ENCODE measurements at regions not wholly inside any gene's neighbourhood (a gene's known extent, or its start where the extent isn't known, plus 50 kb on each side); places are given as distances from the start of the nearest gene placed in this dataset.
A peak's percentile ranks its signal among the peaks of the same experiment; 100 is the strongest.
"Not testable (repeated sequence)": the region's sequence is repeated elsewhere in the genome, so short reads cannot be mapped to it uniquely, and the experiment has no call there.

GRCh38 chr6:4655196-4656025, 120.8 kb upstream of the CDYL start:
- DNase-seq (ENCODE audit: low read depth) = no peak

DNA sequence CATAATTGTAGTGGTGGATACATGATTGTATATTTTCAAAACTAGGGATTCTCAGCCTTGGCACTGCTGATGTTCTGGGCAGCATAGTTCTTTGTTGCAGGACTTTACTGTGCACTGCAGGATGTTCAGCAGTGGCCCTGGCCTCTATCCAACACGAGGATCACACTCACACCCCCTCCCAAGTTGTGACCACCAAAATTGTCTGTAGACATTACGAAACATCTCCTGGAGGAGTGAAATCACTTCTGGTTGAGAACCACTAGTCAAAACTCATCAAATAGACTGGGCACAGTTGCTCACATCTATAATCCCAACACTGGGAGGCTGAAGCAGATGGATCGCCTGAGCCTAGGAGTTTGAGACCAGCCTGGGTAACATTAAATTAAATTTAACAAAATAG, 123.1 kb upstream of the CDYL start:
- DNase-seq (ENCODE audit: low read depth) = no peak

DNA sequence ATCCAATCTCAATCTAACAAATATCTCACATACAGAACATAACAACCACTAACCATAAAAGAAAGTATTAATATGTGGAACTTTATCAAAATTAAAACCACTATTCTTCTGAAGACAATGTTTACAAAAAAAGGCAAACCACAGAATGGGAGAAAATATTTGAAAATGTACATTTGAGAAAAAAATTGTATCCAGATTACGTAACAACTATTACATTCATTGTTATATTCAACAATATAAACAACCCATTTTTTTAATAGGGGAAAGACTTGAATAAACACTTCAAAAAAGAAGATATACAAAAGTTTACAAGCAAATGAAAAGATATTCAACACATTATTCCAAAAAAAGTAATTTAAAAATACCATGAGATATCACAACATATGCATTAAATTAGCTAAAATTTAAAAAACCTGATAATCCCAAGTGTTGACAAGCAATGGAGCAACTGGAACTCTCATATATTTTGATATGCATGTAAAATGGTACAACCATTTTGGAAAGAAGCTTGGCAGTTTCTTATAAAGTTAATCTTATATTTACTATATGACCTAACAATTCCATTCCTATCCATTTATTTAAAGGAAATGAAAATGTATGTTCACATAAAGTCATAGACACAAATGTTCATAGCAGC, 124.3 kb upstream of the CDYL start:
- DNase-seq (ENCODE audit: low read depth) = no peak

GRCh38 chr6:4649728-4650127, 126.5 kb upstream of the CDYL start:
- DNase-seq (ENCODE audit: low read depth) = no peak

- DNase-seq (ENCODE audit: low read depth) = no peak
Observed at GRCh38 chr6:4647414-4648365, 128.5 kb upstream of the CDYL start.

- DNase-seq (ENCODE audit: low read depth) = no peak
Observed at GRCh38 chr6:4645713-4646360, 130.4 kb upstream of the CDYL start.

GRCh38 chr6:4644996-4645395, 131.2 kb upstream of the CDYL start:
- DNase-seq (ENCODE audit: low read depth) = no peak

- no peak for DNase-seq (ENCODE audit: low read depth)
Observed at GRCh38 chr6:4641461-4641860, 134.7 kb upstream of the CDYL start.

GRCh38 chr6:4640139-4640538, 136.1 kb upstream of the CDYL start:
- no peak for DNase-seq (ENCODE audit: low read depth)

DNA sequence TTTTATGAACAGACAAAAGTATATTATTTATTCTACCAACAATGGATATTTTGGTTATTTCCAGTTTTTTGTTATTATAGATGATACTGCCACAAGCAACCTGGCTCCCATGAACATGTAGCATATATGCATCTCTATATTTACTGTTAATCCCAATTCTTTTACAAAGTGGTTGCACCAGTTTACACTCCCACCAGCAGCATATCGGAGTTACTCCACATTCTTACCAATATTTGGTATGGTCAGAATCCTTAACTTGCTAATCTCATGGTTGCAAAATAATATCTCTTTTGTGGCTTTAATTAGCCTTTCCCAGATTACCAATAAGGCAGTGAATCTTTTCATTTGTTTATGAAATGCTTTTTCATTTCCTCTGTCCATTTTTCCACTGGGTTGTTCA, 137.6 kb upstream of the CDYL start:
- DNase-seq (ENCODE audit: low read depth) = no peak

DNA sequence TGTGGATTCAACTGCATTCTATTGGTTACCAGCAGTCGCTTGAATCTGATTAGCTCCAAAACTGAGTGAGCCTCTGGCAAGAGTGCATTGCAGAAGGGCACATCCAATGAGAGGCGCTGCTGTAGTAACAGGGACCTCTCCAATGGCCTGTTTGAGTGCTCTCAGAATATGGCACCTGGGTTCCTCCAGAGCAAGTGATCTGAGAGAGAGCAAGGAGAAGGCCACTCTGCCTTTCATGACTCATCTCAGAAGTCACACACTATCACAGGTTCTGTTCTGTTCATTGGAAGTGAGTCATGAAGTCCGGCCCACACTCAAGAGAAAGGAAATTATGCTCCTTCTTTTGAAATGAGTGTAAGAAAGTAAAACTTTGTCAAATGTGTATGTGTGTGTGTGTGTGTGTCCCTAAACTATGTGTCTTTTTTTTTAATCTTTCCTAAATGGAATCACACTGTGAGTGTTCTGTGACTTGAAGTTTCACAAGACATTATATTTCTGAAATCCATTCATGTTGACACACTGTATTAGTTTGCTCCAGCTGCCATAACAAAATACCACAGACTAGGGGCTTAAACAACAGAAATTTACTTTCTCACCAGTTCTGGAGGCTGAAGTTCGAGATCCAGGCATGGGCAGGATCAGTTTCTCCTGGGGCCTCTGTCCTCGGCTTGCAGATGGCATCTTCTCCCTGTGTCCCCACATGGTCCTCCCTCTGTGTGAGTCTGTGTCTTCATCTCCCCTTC, 138.3 kb upstream of the CDYL start:
- peak; percentile 23 for DNase-seq (ENCODE audit: low read depth)

- DNase-seq (ENCODE audit: low read depth) = no peak
Observed at GRCh38 chr6:4636881-4637224, 139.4 kb upstream of the CDYL start.

DNA sequence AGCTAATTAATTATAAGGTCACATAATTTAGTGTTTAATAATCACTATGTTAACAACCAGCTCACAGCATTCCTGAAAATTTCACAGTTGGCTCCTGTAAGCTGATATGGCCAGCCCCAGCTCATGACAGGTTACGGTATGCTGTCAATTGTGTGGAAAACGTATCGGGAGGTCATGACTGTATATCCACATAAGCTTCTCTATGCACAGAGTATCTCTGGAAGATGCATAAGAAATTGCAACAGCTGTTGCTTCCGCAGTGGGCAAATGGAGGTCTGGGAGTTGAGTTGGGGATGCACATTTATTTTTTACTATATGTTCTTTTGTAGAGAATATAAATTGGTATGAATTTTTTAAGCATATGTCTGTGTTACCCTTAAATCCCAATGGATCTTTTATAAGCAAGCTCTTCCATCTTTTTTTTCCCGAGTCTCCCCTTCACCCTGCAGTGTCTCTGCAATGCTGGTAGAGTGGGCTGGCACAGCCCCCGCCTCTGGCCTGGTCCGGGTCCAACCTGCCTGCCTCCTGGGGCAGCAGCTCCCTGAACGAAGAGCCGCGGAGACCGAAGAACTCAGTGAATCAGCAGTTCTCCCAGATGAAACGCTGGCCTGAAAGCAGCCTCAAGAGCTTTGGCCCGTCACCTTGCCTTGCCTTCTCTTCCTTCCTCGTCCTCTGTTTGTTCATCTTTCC, 139.9 kb upstream of the CDYL start:
- no peak for DNase-seq (ENCODE audit: low read depth)

GRCh38 chr6:4635666-4636065, 140.5 kb upstream of the CDYL start:
- no peak for DNase-seq (ENCODE audit: low read depth)

GRCh38 chr6:4632421-4632820, 143.8 kb upstream of the CDYL start:
- no peak for DNase-seq (ENCODE audit: low read depth)

- not testable (repeated sequence) for DNase-seq (ENCODE audit: low read depth)
Observed at GRCh38 chr6:4629789-4630188, 146.4 kb upstream of the CDYL start.

DNA sequence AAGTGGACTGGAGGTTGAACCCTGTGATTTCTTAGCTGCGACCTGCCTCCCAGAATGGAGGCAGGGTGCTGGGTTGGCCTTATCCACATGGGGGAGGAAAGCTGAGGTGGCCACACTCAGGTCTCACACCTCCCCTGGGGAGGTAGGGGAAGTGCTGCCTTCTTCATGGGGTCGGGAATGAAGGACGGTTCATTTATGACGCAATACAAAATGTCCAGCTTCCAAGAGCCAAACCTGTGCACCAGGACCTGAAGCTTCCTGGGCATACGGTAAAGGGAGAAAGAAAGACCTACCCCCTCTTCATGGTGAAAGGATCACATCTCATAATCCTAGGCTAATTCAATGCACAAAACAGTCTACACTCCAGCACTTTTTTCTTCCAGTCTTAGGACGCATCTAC, 150.6 kb upstream of the CDYL start:
- DNase-seq (ENCODE audit: low read depth) = no peak

- DNase-seq (ENCODE audit: low read depth) = no peak
Observed at GRCh38 chr6:4624726-4625125, 151.5 kb upstream of the CDYL start.

GRCh38 chr6:4620284-4621151, 155.7 kb upstream of the CDYL start:
- no peak for DNase-seq (ENCODE audit: low read depth)

GRCh38 chr6:4616311-4616710, 159.9 kb upstream of the CDYL start:
- no peak for DNase-seq (ENCODE audit: low read depth)
